ENCODE measurements at regions not wholly inside any gene's neighbourhood (a gene's known extent, or its start where the extent isn't known, plus 50 kb on each side); places are given as distances from the start of the nearest gene placed in this dataset.

DNA sequence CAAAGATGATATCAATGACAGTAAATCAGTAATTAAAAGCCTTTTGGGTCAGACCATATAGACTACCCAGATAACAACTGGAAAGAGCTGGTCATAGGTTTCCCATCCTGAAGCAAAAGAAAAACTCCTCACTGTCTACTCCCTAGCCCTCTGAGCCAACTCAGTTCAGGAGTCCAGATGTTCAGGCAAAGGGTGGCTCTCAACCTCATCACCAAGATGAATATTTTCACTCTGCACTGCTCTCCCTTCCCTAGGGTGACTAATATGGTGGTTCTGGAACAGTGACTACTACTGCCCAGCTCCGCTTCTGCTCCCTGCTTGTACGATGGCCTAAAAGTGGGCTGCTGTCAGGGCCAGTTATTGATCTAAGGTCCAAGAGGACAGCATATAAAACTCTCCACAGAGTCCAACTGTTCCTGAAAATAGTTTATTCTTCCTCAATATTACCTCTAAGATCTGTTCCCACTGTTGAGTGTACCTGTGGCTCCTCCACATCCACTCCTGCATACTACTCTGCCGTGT lies 263.4 kb upstream of the SLC30A5 start:
- CTCF ChIA-PET (ENCODE audit: partially characterized antibody) = no interaction called here
- intact Hi-C loops (cut with micrococcal nuclease) = no loop called here
- POLR2A ChIA-PET (ENCODE audit: partially characterized antibody) = no interaction called here

DNA sequence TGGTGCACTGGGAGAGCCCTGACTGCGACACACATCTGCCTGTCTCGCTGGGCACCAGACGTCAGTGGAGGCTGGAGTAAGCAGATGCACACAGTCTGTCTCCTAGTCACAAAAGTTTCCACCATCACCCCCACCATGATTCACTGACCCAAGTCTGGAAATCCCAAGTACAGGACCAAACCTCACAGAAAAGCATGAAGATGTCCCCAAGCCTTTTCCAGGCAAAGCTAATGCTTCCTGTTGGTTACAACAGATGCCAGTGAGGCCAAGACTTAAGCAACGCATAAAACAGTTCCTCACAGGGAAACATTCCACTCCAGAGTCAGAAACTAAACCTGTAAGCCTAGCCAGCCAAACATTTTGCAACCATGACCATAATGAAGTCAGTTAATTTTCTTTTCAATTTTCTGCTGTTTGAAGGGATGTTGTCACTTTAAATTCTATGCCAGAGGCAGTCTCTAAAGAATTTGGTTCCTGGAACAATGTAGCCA lies 259.3 kb upstream of the SLC30A5 start:
- Mint-ChIP-seq H3K27ac (no peak overlapping the region), H3K36me3 (no peaks in the 10 kb centered on the region), H3K27me3 (peaks cover 2 to 7% of the 10 kb centered on the region in 2 donors), H3K4me3 (no peak overlapping the region), H3K9me3 (no peaks in the 10 kb centered on the region), H3K4me1 (no peaks in the 10 kb centered on the region)
- H3K27ac ChIP-seq (ENCODE audit: low read depth, low read length) = no peak overlapping the region
- no peak overlapping the region for H3K4me3 ChIP-seq (ENCODE audit: low read length in 2 of 2)
- no peaks in the 10 kb centered on the region for H3K27me3 ChIP-seq (ENCODE audit: insufficient read depth, low read length)
- ChIA-PET POLR2A (ENCODE audit: partially characterized antibody) (no interaction called here), CTCF (ENCODE audit: partially characterized antibody) (no interaction called here)
- no peaks in the 10 kb centered on the region for H3K36me3 ChIP-seq (ENCODE audit: insufficient read depth, low read length)
- no peak for DNase-seq
- no peaks in the 10 kb centered on the region for H3K9me3 ChIP-seq (ENCODE audit: control insufficient read depth in 1 of 2, low read length in 2 of 2)
- H3K4me1 ChIP-seq (ENCODE audit: insufficient read depth, low read length) = no peaks in the 10 kb centered on the region
- intact Hi-C loops (cut with micrococcal nuclease) = no loop called here

More for the DNA sequence above, 263.4 kb upstream of the SLC30A5 start:
- H3K27me3 Mint-ChIP-seq = peaks cover 0 to 7% of the 10 kb centered on the region in 2 donors
- no peak overlapping the region for H3K4me3 Mint-ChIP-seq
- Histone ChIP-seq H3K4me1 (ENCODE audit: insufficient read depth, low read length) (no peaks in the 10 kb centered on the region), H3K9me3 (ENCODE audit: control insufficient read depth in 1 of 2, low read length in 2 of 2) (no peaks in the 10 kb centered on the region), H3K4me3 (ENCODE audit: low read length in 2 of 2) (no peak overlapping the region), H3K36me3 (ENCODE audit: insufficient read depth, low read length) (no peaks in the 10 kb centered on the region), H3K27ac (ENCODE audit: low read depth, low read length) (no peak overlapping the region), H3K27me3 (ENCODE audit: insufficient read depth, low read length) (no peaks in the 10 kb centered on the region)
- H3K36me3 Mint-ChIP-seq = no peaks in the 10 kb centered on the region
- no peaks in the 10 kb centered on the region for H3K9me3 Mint-ChIP-seq
- H3K4me1 Mint-ChIP-seq = no peaks in the 10 kb centered on the region
- no peak overlapping the region for H3K27ac Mint-ChIP-seq
- DNase-seq = no peak

DNA sequence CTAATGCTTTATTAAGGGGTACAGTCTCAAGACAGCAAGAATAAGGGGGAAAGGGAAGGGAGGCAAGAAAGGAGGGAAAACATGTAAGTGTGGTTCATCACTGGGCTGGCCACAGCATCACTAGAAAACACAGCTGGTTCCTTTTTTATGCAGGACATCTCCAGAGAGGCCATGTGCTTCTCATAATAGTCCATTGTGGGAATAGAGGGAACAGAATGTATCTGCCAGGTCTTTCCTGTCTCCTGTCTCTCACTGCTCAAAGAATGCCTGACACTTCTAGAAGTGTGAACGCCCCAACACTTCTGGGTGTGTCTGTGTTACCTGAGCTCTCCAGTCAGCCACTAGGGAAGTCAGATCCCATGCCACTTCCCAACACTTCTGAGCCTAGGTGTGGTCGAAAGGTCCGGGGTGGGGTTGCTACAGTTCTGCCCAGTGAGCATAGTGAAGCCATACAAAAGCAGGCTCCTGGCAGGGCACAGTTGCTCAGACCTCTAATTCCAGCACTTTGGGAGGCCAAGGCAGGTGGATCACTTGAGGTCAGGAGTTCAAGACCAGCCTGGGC lies 255.6 kb upstream of the SLC30A5 start:
- POLR2A ChIA-PET (ENCODE audit: partially characterized antibody) = no interaction called here

GRCh38 chr5:68839019-68839552 lies 254.7 kb upstream of the SLC30A5 start:
- H3K36me3 ChIP-seq (ENCODE audit: insufficient read depth, low read length) = no peaks in the 10 kb centered on the region
- H3K4me1 Mint-ChIP-seq = no peaks in the 10 kb centered on the region
- H3K4me3 ChIP-seq (ENCODE audit: low read length in 2 of 2) = no peak overlapping the region
- H3K9me3 ChIP-seq (ENCODE audit: control insufficient read depth in 1 of 2, low read length in 2 of 2) = no peaks in the 10 kb centered on the region
- no peaks in the 10 kb centered on the region for H3K36me3 Mint-ChIP-seq
- ChIA-PET POLR2A (ENCODE audit: partially characterized antibody) (no interaction called here), CTCF (ENCODE audit: partially characterized antibody) (no interaction called here)
- no peak overlapping the region for H3K27ac ChIP-seq (ENCODE audit: low read depth, low read length)
- H3K4me3 Mint-ChIP-seq = no peak overlapping the region
- H3K9me3 Mint-ChIP-seq = no peaks in the 10 kb centered on the region
- no peaks in the 10 kb centered on the region for H3K27me3 ChIP-seq (ENCODE audit: insufficient read depth, low read length)
- no peak for DNase-seq
- intact Hi-C loops (cut with micrococcal nuclease) = no loop called here
- no peak overlapping the region for H3K27ac Mint-ChIP-seq
- no peaks in the 10 kb centered on the region for H3K4me1 ChIP-seq (ENCODE audit: insufficient read depth, low read length)
- peaks cover 2 to 4% of the 10 kb centered on the region in 2 donors for H3K27me3 Mint-ChIP-seq

More for the DNA sequence above, 255.6 kb upstream of the SLC30A5 start:
- no peak overlapping the region for H3K27ac Mint-ChIP-seq
- intact Hi-C loops (cut with micrococcal nuclease) = no loop called here
- H3K27me3 Mint-ChIP-seq = peaks cover 2 to 5% of the 10 kb centered on the region in 2 donors
- no peak overlapping the region for H3K4me3 ChIP-seq (ENCODE audit: low read length in 2 of 2)
- no peaks in the 10 kb centered on the region for H3K36me3 ChIP-seq (ENCODE audit: insufficient read depth, low read length)
- CTCF ChIA-PET (ENCODE audit: partially characterized antibody) = no interaction called here
- H3K36me3 Mint-ChIP-seq = no peaks in the 10 kb centered on the region
- no peaks in the 10 kb centered on the region for H3K27me3 ChIP-seq (ENCODE audit: insufficient read depth, low read length)
- H3K9me3 ChIP-seq (ENCODE audit: control insufficient read depth in 1 of 2, low read length in 2 of 2) = no peaks in the 10 kb centered on the region
- H3K4me1 Mint-ChIP-seq = no peaks in the 10 kb centered on the region
- no peak for DNase-seq
- H3K9me3 Mint-ChIP-seq = no peaks in the 10 kb centered on the region
- no peak overlapping the region for H3K27ac ChIP-seq (ENCODE audit: low read depth, low read length)
- no peaks in the 10 kb centered on the region for H3K4me1 ChIP-seq (ENCODE audit: insufficient read depth, low read length)
- no peak overlapping the region for H3K4me3 Mint-ChIP-seq

- no peak overlapping the region for H3K27ac Mint-ChIP-seq
- H3K4me1 Mint-ChIP-seq = no peaks in the 10 kb centered on the region
- H3K36me3 ChIP-seq (ENCODE audit: insufficient read depth, low read length) = no peaks in the 10 kb centered on the region
- H3K27me3 ChIP-seq (ENCODE audit: insufficient read depth, low read length) = no peaks in the 10 kb centered on the region
- POLR2A ChIA-PET (ENCODE audit: partially characterized antibody) = no interaction called here
- no peaks in the 10 kb centered on the region for H3K9me3 ChIP-seq (ENCODE audit: control insufficient read depth in 1 of 2, low read length in 2 of 2)
- H3K4me3 Mint-ChIP-seq = no peak overlapping the region
- no peak overlapping the region for H3K27ac ChIP-seq (ENCODE audit: low read depth, low read length)
- H3K36me3 Mint-ChIP-seq = no peaks in the 10 kb centered on the region
- H3K4me3 ChIP-seq (ENCODE audit: low read length in 2 of 2) = no peak overlapping the region
- no peaks in the 10 kb centered on the region for H3K9me3 Mint-ChIP-seq
- CTCF ChIA-PET (ENCODE audit: partially characterized antibody) = no interaction called here
- intact Hi-C loops (cut with micrococcal nuclease) = no loop called here
- H3K4me1 ChIP-seq (ENCODE audit: insufficient read depth, low read length) = no peaks in the 10 kb centered on the region
- peaks cover 2 to 3% of the 10 kb centered on the region in 2 donors for H3K27me3 Mint-ChIP-seq
- no peak for DNase-seq
Observed at GRCh38 chr5:68843624-68844364, 250.0 kb upstream of the SLC30A5 start.

GRCh38 chr5:68845131-68845530 lies 248.7 kb upstream of the SLC30A5 start:
- Mint-ChIP-seq H3K36me3 (no peaks in the 10 kb centered on the region), H3K4me3 (no peak overlapping the region), H3K9me3 (no peaks in the 10 kb centered on the region), H3K4me1 (no peaks in the 10 kb centered on the region), H3K27me3 (peaks cover 2 to 3% of the 10 kb centered on the region in 2 donors), H3K27ac (no peak overlapping the region)
- H3K36me3 ChIP-seq (ENCODE audit: insufficient read depth, low read length) = no peaks in the 10 kb centered on the region
- no peaks in the 10 kb centered on the region for H3K4me1 ChIP-seq (ENCODE audit: insufficient read depth, low read length)
- no peak overlapping the region for H3K4me3 ChIP-seq (ENCODE audit: low read length in 2 of 2)
- H3K9me3 ChIP-seq (ENCODE audit: control insufficient read depth in 1 of 2, low read length in 2 of 2) = no peaks in the 10 kb centered on the region
- intact Hi-C loops (cut with micrococcal nuclease) = no loop called here
- H3K27me3 ChIP-seq (ENCODE audit: insufficient read depth, low read length) = no peaks in the 10 kb centered on the region
- DNase-seq = no peak
- ChIA-PET CTCF (ENCODE audit: partially characterized antibody) (no interaction called here), POLR2A (ENCODE audit: partially characterized antibody) (no interaction called here)
- no peak overlapping the region for H3K27ac ChIP-seq (ENCODE audit: low read depth, low read length)

GRCh38 chr5:68846828-68847227 lies 247.0 kb upstream of the SLC30A5 start:
- H3K27me3 Mint-ChIP-seq = peaks cover 2 to 5% of the 10 kb centered on the region in 2 donors
- peaks cover 0 to 2% (median 0%) of the 10 kb centered on the region in 8 donors for H3K9me3 Mint-ChIP-seq
- intact Hi-C loops (cut with micrococcal nuclease) = no loop called here
- no peak overlapping the region for H3K4me3 Mint-ChIP-seq
- CTCF ChIA-PET (ENCODE audit: partially characterized antibody) = no interaction called here
- no peaks in the 10 kb centered on the region for H3K4me1 ChIP-seq (ENCODE audit: insufficient read depth, low read length)
- POLR2A ChIA-PET (ENCODE audit: partially characterized antibody) = no interaction called here
- no peak overlapping the region for H3K4me3 ChIP-seq (ENCODE audit: low read length in 2 of 2)
- H3K27ac Mint-ChIP-seq = no peak overlapping the region
- no peaks in the 10 kb centered on the region for H3K36me3 Mint-ChIP-seq
- DNase-seq = no peak
- H3K27ac ChIP-seq (ENCODE audit: low read depth, low read length) = no peak overlapping the region
- no peaks in the 10 kb centered on the region for H3K9me3 ChIP-seq (ENCODE audit: control insufficient read depth in 1 of 2, low read length in 2 of 2)
- no peaks in the 10 kb centered on the region for H3K27me3 ChIP-seq (ENCODE audit: insufficient read depth, low read length)
- no peaks in the 10 kb centered on the region for H3K36me3 ChIP-seq (ENCODE audit: insufficient read depth, low read length)
- no peaks in the 10 kb centered on the region for H3K4me1 Mint-ChIP-seq

Data from CD4-positive, alpha-beta memory T cell (primary cell).